Medulla oblongata (tissue), 1 donor: ENCODE measurements at regions not wholly inside any gene's neighbourhood (a gene's known extent, or its start where the extent isn't known, plus 50 kb on each side); places are given as distances from the start of the nearest gene placed in this dataset.
"Not testable (repeated sequence)": the region's sequence is repeated elsewhere in the genome, so short reads cannot be mapped to it uniquely, and the experiment has no call there.

ENCODE experiments used
- DNase-seq: peaks from one replicate; pipeline ENCODE4 v3.0.0-alpha.2; 2015; ENCODE audit errors: extremely low spot score

DNA sequence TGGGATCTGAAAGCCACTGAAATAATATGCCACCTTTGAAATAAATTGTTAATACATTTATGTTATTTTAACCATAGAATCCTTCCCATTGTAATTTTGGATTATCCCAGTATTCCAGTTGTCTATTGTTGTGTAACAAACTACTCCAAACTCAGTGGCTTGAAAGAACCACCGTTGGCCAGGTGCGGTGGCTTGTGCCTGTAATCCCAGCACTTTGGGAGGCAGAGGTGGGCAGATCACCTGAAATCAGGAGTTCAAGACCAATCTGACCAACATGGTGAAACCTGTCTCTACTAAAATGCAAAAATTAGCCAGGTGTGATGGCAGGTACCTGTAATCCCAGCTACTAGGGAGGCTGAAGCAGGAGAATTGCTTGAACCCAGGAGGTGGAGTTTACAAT lies 217.6 kb downstream of the IRX2 start:
- DNase-seq, result not testable (repeated sequence)

DNA sequence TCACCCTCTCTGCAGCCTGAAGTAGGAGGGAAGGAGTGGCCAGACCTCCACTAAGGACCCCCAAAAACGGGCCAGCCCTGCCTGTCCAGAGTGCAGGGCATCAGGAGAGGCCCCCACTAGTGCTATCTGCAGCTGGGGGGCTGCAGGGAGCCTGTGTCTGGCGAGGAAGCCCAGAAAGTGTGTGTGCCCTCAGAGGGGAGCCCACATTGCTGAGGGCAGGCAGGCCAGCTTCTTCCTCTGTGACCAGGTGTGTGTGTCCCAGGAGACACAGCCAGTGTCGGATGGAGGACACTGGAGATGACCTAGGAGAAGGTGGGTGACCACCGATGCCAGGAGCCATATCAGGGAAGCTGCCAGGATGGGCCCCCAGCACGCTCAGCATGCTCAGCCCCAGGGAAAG lies 218.7 kb downstream of the IRX2 start:
- no peak for DNase-seq

DNA sequence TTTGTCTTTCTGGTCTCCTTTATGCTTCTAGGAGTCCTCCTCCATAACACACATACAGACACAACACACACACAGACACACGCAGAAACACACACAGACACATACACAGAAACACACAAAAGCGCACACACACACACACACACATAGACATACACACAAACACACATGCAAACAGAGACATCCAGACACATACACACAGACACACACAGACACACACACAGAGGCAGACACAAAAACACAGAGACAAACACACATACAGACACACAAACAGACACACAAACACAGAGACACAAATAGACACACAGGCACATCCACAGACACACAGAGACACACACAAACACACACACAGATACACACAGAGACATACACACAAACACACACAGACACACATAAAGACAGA lies 220.2 kb downstream of the IRX2 start:
- DNase-seq, result no peak

DNA sequence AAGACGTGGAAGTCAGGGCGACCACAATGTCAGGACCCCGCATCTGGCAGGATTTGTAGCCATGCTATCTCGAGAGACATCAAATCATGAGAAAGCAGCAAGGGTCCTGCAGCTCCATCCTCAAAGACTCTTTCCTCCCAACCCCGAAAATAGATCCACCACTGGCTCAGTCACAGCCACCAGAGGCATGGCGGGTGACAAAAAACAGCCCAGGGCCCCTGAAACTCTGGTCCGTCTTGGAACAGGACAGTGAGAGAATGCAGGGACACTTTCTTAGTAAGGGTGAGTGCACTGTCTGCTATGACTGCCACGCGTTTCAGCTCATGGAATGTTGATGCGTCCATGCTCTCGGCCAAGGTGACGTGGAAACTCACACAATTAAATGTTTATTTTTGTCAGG lies 220.9 kb downstream of the IRX2 start:
- DNase-seq, result no peak

DNA sequence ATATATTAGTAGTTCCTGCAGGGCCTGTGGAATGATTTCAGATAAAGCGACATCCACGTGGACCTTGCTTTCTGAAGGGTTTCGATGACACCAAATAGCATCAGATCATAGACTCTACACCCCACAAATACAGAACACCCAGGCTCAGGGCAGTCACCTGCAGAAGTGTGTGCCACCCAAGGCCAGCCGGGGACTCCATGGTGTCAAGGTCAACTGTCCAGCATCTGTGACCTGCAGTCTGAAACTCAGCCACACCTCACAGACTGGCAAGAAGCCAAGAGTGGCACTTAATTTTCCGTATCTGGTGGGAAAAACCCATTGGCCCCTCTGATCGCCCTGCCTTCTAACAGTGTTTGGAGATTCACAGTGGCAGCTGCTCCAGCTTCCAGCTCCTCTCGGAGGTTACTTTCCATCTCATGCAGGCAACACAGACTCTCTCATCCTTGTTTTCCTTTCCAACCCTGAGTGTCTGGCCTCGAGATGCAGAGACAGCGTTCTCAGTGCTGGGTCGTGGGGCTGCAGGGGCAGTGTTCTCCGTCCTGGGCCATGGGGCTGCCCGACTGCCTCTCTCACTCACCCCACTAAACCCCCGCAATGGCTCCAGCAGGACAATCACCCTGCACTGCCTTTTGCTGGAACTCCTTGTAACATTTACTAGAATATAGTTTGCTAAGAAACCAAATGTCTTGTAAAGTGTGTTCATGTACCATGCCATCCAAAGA lies 221.9 kb downstream of the IRX2 start:
- no peak for DNase-seq

DNA sequence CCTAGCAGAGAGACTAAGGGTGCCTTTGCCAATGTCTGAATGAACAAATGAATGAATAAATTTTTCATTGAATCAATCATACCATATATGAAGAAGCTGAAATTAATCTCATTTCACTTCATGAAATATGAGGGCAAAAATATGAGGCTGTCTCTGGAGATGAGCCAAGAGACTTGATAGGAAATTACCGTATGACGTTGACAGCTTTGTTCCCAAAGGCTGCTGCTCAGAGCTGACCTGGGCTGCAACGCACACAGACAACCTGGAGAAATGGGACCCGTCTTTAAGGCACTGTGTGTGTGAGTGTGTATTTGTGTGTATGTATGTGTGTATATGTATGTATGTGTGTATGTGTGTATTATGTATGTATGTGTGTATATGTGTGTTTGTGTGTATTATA lies 226.1 kb downstream of the IRX2 start:
- DNase-seq, result no peak

DNA sequence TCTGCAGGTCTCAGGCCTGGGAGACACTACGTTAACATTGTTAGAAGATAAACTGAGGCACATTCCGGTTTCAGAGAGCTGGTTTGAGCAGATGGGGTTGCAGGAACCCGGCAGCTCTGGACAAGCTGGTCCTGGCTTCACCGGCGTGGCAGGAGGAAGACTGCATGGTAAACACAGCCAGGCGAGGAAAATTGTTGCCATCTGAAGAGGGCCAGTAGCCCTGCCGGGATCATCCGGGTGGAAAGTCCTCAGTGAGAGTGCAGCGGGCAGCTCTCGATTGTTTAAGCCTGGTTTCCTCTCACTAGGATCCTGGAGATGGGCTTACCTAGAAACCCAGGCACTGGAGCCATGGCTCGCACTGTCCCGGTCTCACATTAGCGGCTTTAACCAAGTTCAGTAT lies 226.9 kb downstream of the IRX2 start:
- no peak for DNase-seq

DNA sequence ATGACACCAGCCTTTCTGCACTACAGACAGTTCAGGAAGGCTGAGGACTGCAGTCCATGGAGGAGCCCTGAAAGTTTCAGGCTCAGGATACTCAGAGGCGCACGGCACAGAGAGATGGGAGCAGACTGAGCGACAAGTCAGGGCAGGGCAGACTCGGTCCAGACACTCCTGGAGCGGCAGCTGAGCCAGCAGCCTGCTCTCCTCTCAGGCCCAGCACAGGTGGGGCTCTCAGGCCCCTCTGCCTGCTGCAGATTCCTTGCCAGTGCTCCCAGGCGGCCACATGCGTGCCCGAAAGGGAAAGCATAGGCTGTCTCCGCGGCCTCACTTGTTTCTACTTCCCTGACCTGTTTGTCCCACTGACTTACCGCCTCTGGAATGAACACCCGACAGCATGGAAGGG lies 228.3 kb downstream of the IRX2 start:
- no peak for DNase-seq

DNA sequence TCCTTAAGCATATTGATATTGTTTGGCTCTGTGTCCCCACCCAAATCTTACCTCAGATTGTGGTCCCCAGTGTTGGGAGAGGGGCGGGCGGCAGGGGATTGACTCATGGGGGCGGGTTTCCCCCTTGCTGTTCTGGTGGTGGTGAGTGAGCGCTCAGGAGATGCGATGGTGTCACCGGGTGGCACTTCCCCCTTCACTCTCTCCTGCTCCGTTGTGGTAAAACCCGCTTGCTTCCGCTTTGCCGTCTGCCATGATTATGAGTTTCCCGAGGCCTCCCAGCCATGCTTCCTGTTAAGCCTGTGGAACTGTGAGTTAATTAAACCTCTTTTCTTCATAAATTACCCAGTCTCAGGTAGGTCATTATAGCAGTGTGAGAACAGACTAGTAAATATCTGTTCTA lies 229.1 kb downstream of the IRX2 start:
- DNase-seq, result no peak

DNA sequence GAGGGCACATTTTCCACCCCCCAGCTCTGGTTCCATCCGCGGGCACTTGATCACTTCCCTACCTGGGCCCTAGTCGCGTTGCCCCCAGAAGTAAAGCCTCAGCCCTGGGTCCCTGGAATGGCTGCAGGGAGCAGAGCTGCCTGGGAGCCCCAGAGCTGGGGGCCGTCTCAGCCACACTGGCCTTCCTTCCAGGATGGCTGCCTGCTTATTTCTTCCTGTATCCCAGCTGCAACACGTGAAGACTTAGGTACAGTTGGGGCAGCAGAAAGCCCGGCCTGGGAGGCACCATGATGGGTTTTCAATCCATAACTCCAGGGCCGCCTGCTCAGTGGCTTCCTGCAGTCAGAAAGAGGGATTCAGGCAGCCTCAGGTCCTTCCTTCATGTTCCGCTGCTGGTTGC lies 232.3 kb downstream of the IRX2 start:
- DNase-seq, result no peak

DNA sequence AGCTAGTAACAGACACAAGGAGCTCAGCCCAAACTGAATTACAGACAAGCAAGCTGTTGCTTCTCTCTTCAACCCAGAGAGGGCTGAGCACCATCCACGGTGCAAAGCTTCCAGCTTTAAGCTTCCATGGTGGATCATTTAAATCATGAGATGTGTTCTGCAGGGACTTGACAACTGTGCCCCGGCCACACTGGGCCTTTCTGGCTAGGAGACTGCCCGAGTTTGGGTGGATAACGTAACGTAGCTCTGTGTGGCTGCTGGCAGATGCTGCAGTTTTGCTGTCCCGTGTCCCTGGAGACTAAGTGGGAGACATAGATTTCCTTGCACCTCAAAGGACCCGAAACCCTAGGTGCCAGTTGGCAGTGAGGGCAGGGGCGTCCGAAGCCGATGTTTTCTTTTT lies 234.0 kb downstream of the IRX2 start:
- DNase-seq, result no peak

DNA sequence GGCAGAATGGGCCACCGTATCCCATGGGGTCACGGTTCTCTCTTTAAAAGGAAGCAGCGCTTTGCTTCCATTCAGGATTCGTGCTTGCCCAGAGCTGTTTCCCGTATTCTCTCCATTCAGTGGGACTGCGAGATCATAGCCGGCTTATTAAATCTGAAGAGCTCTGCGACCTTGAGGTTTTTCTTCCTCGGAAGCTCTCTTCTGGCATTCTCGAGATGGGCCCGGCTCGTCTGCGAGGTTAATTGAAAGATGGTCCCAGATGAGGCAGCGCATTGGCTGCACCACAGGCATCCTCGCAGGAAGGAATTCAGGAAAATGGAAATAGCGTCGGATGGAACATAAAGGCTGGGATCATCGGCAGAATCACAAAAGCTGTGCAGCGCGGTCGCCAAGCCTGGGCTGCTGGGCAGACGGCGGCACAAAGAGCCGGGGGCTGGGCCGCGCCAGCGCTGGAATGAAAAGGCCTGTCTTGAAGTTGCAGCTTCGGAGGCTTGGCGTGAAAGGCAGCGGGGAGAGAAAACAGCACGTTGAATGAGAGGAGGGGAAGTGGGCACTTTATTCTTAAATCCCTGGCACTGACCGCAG lies 236.2 kb downstream of the IRX2 start:
- no peak for DNase-seq

DNA sequence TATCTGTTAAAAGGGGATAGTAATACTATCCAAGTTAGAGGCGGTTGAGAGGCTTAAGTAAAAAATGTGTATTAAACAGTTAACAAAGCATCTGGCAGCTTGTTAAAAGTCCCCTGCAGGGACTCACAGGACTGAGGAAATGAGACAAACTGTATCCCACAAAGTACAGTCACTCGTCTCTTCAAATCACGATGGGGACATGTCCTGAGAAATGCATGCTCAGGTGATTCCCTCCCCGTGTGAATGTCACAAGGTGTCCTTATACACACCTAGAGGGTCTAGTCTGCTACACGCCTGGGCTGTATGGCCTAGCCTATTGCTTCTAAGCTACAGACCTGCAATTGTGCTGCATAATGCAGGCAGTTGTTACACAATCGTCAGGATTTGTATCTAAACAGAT lies 237.0 kb downstream of the IRX2 start:
- no peak for DNase-seq

DNA sequence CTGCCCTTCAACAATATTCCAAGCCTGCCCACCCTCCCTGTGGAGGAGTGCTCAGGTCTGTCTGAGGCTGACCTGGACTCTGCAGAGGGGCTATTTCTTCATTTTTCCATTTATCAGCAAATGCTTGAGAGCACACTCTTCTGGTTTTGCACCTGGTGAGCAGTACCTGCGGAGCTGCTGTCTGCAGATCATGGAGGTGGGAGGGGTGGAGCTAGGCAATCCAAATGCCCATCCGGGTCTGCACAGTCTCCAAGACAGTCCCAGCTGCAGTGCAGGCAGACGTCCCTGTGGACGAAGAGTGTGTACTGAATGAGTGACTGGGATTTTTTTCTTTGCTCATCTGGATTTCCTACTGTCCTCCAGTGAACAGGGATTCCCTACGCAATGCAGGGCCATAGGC lies 239.8 kb downstream of the IRX2 start:
- DNase-seq, result no peak

DNA sequence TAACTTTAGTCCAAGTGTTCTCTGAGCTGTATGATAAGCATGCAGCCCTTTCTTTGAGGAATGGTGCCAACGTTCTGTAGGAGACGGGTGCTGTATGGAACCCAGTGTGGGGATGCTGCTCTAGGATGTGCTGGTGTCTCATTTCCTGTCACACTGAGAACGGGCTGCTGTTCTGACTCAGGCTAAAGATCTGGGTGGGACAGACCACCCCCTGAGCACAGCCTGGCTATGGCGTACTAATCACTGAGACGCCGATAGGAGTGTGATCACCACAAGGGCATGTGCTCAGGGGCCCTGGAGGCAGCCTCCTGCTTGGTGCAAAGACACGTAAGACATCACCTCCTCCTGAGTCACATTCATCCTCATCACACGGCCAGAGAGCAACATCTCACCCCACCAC lies 240.4 kb downstream of the IRX2 start:
- no peak for DNase-seq

DNA sequence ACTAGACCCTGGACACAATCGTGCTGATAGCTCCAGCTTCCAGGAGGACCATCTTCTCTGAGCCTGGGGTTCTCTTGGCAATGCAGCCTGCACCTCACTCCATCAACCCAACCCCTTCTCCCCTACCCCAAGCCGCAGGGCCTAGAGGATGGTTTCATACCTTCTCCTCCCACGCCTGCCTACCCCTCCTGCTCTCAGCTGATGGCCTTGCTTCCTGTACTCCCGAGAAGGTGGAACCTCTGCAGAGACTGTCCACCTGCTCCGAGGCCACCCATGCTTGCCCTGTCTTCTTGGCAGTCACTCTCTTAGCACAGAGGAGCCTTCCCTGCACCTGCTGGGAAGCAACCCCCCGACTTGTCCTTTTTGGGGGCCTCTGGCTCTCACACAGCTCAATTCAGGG lies 241.9 kb downstream of the IRX2 start:
- DNase-seq, result no peak

DNA sequence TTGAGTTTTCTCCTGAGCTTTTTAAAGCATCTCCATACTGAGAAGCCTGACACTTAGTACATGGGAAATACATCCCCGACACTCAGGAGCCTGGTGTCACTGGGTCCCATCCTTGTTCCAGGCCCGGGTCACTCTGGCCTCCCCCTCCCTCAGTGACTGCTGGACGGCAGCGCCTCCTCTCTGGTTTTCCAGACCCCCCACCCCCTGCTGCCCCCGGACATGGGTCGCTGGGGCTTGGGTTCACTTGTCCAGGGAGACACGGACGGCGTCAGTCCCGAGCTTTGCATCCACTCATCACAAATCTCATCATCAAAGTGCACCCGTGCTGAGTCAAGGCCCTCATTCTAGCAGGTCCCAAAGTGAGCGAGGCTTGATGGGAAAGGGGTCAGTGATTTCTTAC lies 243.0 kb downstream of the IRX2 start:
- no peak for DNase-seq

DNA sequence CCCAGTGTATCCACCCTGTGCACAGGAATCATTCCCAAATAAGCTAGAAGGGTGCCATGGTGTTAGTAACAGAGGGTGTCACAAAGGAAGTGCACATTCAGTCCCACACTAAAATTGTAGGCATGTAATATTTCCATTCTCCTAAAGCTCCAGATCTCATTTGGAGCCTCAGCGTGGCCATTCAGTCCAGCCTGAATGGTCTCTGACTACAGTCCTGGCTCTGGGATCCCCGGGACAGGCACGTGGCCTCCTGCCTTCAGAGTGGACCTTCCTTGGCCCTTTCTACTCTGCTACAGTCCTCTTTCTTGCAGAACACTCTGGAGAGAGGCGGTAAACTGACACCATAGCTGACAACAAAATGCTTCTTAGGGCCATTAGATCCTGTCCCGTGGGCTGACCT lies 243.9 kb downstream of the IRX2 start:
- DNase-seq, result no peak

DNA sequence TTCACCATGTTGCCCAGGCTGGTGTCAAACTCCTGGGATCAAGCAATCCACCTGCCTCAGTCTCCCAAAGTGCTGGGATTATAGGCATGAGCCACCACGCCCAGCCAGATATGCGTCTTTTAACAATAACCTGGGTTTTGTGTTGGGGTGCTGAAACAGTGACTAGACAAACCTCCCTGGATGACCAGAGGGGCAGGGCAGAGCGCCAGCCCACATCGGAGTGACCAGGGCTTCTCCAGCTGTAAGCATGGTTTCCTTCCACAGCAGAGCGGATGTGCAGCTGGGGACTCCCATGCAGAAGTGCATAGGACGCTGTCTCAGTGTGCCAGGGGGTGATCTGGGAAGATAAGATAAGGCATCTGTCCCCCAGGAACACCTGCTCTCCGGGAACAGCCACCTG lies 244.9 kb downstream of the IRX2 start:
- DNase-seq, result no peak

DNA sequence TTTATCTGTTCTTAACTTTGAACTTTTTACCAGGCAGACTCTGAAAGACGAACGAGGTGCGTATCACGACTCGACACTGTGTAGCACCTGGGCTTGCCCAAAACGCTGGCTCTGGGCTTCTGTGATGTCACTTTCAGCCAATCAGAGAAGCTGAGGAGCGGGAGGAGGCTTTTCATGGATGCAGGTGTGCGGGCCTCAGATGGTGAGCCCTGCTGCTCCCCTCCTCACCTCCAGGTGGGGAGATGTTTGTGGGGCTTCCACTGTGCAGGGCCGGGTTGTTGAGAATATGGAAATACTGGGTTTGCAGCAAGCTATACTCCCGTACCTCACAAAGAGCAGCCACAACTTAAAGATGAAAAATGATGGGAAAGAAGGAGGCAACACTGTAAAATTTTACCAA lies 246.3 kb downstream of the IRX2 start:
- DNase-seq, result no peak

DNA sequence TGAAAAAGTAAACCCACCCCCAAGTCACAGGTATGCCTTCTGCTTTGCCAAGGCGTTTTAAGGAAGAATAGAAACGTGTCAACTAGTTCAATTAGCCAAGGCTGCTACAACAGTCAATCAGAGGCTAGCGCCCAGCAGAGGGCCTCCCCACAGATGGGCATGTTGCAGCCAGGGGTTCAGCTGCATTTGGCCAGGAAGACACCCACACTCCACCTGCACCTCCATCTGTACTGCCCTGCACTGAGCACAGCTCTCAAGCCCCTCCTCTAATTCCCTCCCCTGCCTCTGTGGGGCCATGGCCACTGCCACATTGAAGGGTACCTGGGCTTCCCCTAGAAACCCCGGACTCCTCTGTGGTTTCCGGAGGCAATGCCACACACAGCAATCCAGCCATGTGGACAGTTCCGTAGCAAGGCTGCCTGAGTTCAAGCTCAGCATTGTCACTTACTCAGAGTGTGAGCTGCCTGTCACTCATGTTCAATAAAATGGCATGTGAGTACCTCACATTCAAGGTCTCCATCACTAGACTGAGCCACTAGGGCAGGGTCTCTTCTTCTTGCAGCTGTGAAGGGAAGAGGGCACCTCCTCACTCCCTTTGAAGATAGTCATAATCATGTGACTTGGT lies 248.4 kb downstream of the IRX2 start:
- DNase-seq, result no peak

DNA sequence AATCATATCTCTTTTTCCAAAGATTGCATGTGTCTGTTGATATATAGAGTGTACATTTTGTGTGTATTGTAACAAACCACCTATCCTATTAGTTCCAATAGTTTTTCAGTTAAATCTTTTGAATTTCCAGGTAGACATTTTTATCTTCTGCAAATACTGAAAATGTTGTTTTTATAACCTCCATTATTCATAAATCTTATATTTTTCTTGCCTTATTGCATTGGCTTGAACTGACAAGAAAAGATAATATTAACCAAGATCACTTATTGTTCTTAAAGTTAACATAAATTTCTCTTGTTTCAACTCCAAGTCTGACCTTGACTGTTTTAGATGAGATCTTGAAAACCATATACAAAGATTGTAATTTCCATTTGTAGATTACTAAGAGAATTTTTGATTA lies 251.6 kb downstream of the IRX2 start:
- DNase-seq, result no peak

DNA sequence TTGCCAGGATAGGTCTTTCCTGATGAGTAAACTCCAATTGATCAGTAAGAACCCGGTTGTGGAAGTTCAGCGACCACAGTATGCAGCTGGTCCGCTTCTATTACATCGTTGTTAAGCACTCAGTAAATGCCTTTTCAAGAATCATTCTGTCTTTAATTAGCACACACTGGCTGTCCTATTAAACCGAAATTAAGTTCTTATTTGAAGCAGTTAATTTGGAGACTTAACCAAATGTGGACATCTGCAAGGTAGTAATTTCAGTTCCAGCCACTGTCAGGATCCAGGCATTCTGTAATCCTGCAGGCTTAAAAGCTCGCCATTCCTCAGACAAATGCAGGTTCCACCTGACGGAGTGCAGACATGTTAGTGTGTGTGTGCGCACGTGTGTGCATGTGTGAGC lies 254.6 kb downstream of the IRX2 start:
- no peak for DNase-seq

DNA sequence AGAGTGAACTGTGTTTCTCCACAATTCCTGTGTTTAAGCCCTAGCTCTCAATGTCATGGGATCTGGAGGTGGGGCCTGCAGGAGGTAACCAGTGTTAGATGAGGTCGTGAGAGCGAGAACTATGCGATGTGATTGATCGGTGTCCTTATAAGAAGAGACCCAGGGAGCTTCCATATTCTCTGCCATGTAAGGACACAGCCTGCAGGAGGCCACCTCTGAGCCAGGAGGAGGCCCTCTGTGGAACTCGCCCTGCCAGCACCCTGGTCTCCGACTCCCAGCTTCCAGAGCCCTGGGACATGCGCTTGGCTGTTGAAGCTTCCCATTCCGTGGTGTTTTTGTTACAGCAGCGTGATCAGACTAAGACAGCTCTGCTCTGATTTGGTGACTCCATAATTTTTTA lies 255.4 kb downstream of the IRX2 start:
- DNase-seq, result no peak
